HEK293 (cell line): ENCODE measurements at regions not wholly inside any gene's neighbourhood (a gene's known extent, or its start where the extent isn't known, plus 50 kb on each side); places are given as distances from the start of the nearest gene placed in this dataset.

Source experiments
- CTCF ChIA-PET: fragments of 350-600 bp; formaldehyde crosslinking; extraction: SDS; loops from one replicate; lab custom pipeline; 2021; ENCODE audit warnings: antibody characterized with exemption; lab: Yijun Ruan, JAX
- POLR2A ChIA-PET: fragments of 300-600 bp; formaldehyde crosslinking; extraction: SDS; loops from one replicate; lab custom pipeline; 2020; ENCODE audit warnings: antibody characterized with exemption, inconsistent platforms; lab: Yijun Ruan, JAX
- H3K27ac ChIP-seq: fragments of 200-500 bp; sonication (Bioruptor generic); 2 replicates; pipeline ENCODE4 v1.5.1; 2014; ENCODE audit warnings: low read depth, low read length, control low read depth, inconsistent platforms; ENCODE audit errors: extremely low read depth
- H3K36me3 ChIP-seq, 2 experiments: fragments of 200-500 bp in 1 of 2; sonication (Bioruptor generic) in 1 of 2; 1 replicate in 1 of 2; 2 replicates in 1 of 2; pipeline ENCODE4 v1.5.1; 2014 to 2017; ENCODE audit warnings: inconsistent platforms in 2 of 2, low read length in 2 of 2; ENCODE audit not compliant: control insufficient read depth in 2 of 2, insufficient read depth in 1 of 2
- H3K4me1 ChIP-seq: fragments of 200-500 bp; sonication (Bioruptor generic); 2 replicates; pipeline ENCODE4 v1.5.1; 2014; ENCODE audit warnings: mild to moderate bottlenecking, low read length, inconsistent platforms; ENCODE audit not compliant: control insufficient read depth, insufficient read depth
- H3K4me3 ChIP-seq: 2 replicates; pipeline ENCODE4 v1.5.1; 2011; ENCODE audit warnings: low read depth, mild to moderate bottlenecking, control low read depth, low read length, moderate library complexity
- H3K9me3 ChIP-seq: fragments of 200-500 bp; sonication (Bioruptor generic); 2 replicates; pipeline ENCODE4 v1.5.1; 2014; ENCODE audit warnings: low read depth, low read length, inconsistent platforms; ENCODE audit not compliant: control insufficient read depth, insufficient read depth
- KLF7 ChIP-seq: fragments of 450-650 bp; formaldehyde crosslinking; IDR thresholded peaks from 2 replicates; pipeline ENCODE4 v1.5.1; 2016; ENCODE audit warnings: missing biosample characterization, missing genetic modification characterization, borderline replicate concordance
- MYNN ChIP-seq: fragments of 450-650 bp; formaldehyde crosslinking; IDR thresholded peaks from 2 replicates; pipeline ENCODE4 v1.5.1; 2016; ENCODE audit warnings: missing biosample characterization, missing genetic modification characterization, borderline replicate concordance
- ZBTB8A ChIP-seq: fragments of 450-650 bp; formaldehyde crosslinking; IDR thresholded peaks from 2 replicates; pipeline ENCODE4 v1.5.1; 2016; ENCODE audit warnings: missing biosample characterization, missing genetic modification characterization
- ZFP37 ChIP-seq: fragments of 450-650 bp; formaldehyde crosslinking; IDR thresholded peaks from 2 replicates; pipeline ENCODE4 v1.5.1; 2016; ENCODE audit warnings: missing biosample characterization, missing genetic modification characterization
- ZNF202 ChIP-seq: fragments of 450-650 bp; formaldehyde crosslinking; IDR thresholded peaks from 2 replicates; pipeline ENCODE4 v1.5.1; 2016; ENCODE audit warnings: missing biosample characterization, missing genetic modification characterization, borderline replicate concordance
- ZNF239 ChIP-seq: fragments of 450-650 bp; formaldehyde crosslinking; IDR thresholded peaks from 2 replicates; pipeline ENCODE4 v1.5.1; 2016; ENCODE audit warnings: missing biosample characterization, missing genetic modification characterization
- ZNF433 ChIP-seq: fragments of 450-650 bp; formaldehyde crosslinking; IDR thresholded peaks from 2 replicates; pipeline ENCODE4 v1.5.1; 2016; ENCODE audit warnings: missing biosample characterization, missing genetic modification characterization, low read depth
- ZNF513 ChIP-seq: fragments of 450-650 bp; IDR thresholded peaks from 2 replicates; pipeline ENCODE4 v1.5.1; 2018; ENCODE audit warnings: missing biosample characterization, missing genetic modification characterization
- ZNF530 ChIP-seq: fragments of 450-650 bp; formaldehyde crosslinking; IDR thresholded peaks from 2 replicates; pipeline ENCODE4 v1.5.1; 2016; ENCODE audit warnings: low read depth, missing biosample characterization, missing genetic modification characterization
- ZNF548 ChIP-seq: fragments of 450-650 bp; formaldehyde crosslinking; IDR thresholded peaks from 2 replicates; pipeline ENCODE4 v1.5.1; 2016; ENCODE audit warnings: missing biosample characterization, missing genetic modification characterization
- ZNF561 ChIP-seq: fragments of 450-650 bp; IDR thresholded peaks from 2 replicates; pipeline ENCODE4 v1.5.1; 2018; ENCODE audit warnings: missing biosample characterization, missing genetic modification characterization, borderline replicate concordance
- ZNF624 ChIP-seq: fragments of 450-650 bp; formaldehyde crosslinking; IDR thresholded peaks from 2 replicates; pipeline ENCODE4 v1.5.1; 2017; ENCODE audit warnings: missing biosample characterization, missing genetic modification characterization
- ZNF658 ChIP-seq: fragments of 450-650 bp; formaldehyde crosslinking; IDR thresholded peaks from 2 replicates; pipeline ENCODE4; 2016; ENCODE audit warnings: missing biosample characterization, missing genetic modification characterization
- ZNF76 ChIP-seq: fragments of 450-650 bp; formaldehyde crosslinking; IDR thresholded peaks from 2 replicates; pipeline ENCODE4; 2016; ENCODE audit warnings: low read depth, missing biosample characterization, missing genetic modification characterization, borderline replicate concordance
- ZNF777 ChIP-seq: fragments of 450-650 bp; formaldehyde crosslinking; IDR thresholded peaks from 2 replicates; pipeline ENCODE4 v1.5.1; 2017; ENCODE audit warnings: missing biosample characterization, missing genetic modification characterization, borderline replicate concordance
- ZNF791 ChIP-seq: fragments of 450-650 bp; formaldehyde crosslinking; IDR thresholded peaks from 2 replicates; pipeline ENCODE4 v1.5.1; 2016; ENCODE audit warnings: missing biosample characterization, missing genetic modification characterization
- ZXDB ChIP-seq: fragments of 450-650 bp; formaldehyde crosslinking; IDR thresholded peaks from 2 replicates; pipeline ENCODE4 v1.5.1; 2016; ENCODE audit warnings: missing biosample characterization, missing genetic modification characterization
- TF ChIP-seq, protein P1 (sequence below): fragments of 450-650 bp; formaldehyde crosslinking; conservative IDR thresholded peaks from 2 replicates; pipeline ENCODE4 v1.5.1; 2016; ENCODE audit warnings: low read depth, missing biosample characterization, missing genetic modification characterization
- TF ChIP-seq, protein P2 (sequence below): fragments of 450-650 bp; formaldehyde crosslinking; IDR thresholded peaks from 2 replicates; pipeline ENCODE4 v1.5.1; 2016; ENCODE audit warnings: missing biosample characterization, missing genetic modification characterization

DNA sequence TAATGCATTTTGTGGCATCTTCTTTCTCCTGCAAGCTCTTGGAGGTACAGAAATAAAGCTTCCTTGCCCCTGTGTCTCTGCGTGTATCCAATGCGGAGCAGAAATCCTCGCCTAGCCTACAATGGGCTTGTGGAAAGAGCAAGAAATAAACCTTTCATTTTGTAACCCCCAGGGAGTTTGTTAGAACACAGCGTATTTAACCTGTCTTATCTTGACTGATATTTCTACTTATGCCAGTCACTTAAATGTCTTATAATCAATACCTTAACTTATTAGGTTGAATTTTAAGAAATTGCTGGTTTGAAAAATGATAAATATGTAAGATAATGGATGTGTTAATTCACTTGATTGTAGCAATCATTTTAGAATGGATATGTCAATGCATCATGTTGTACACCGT lies 629.8 kb upstream of the IGFBP3 start:
- Histone ChIP-seq H3K9me3 (no peaks in the 10 kb centered on the region), H3K36me3 (no peaks in the 10 kb centered on the region), H3K27ac (no peak overlapping the region), H3K4me1 (no peaks in the 10 kb centered on the region), H3K4me3 (no peak overlapping the region)
- TF ChIP-seq ZNF513 (tag by site-specific recombination) (no peak), ZBTB8A (tag by site-specific recombination) (no peak)
- CTCF ChIA-PET = interaction anchor here (1.0 kb wide), 1 partner anchor 22 kb away, joined by 3 read pairs; no protein-coding TSS in a partner anchor
- POLR2A ChIA-PET = no interaction called here

DNA sequence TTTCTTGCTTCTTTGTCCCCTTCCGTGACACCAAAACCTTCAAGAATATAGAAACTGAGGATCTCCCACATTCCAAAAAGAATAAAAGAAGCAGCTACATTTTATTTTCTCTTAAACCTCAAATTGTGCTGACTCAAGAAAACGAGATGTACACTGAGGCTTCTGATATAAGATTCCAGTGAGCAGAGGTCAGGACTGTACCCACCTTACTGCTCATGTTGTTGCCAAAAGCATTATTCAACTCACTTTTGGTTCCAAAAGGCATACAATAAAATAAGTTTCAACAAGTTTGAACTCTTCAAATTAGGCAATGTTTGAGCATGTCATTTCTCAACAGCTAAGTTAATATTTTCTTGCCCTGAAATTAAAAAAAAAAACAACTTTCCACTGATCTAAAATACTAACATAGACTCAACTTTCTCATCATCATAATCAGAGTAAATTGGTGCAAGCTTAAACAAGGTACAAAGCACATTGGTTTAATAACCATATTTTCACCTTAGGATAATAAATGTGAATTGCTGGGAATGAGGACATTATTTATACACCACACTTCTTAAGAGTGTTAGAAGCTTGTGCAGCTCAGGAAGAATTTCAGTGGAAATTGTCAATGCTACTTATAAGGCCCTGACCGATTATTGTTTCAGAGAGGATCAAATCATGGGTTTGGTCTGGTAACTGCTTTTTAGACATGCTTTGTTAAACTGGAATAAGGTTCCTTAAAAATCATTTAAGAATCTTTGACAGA lies 629.0 kb upstream of the IGFBP3 start:
- Histone ChIP-seq H3K4me3 (no peak overlapping the region), H3K27ac (no peak overlapping the region), H3K36me3 (no peaks in the 10 kb centered on the region), H3K9me3 (no peaks in the 10 kb centered on the region), H3K4me1 (no peaks in the 10 kb centered on the region)
- TF ChIP-seq ZNF239 (tag by site-specific recombination) = no peak
- no peak for TF ChIP-seq ZNF791 (tag by site-specific recombination)
- no peak for TF ChIP-seq KLF7 (tag by site-specific recombination)
- no peak for TF ChIP-seq ZNF76 (tag by site-specific recombination)
- TF ChIP-seq, protein P1, sequence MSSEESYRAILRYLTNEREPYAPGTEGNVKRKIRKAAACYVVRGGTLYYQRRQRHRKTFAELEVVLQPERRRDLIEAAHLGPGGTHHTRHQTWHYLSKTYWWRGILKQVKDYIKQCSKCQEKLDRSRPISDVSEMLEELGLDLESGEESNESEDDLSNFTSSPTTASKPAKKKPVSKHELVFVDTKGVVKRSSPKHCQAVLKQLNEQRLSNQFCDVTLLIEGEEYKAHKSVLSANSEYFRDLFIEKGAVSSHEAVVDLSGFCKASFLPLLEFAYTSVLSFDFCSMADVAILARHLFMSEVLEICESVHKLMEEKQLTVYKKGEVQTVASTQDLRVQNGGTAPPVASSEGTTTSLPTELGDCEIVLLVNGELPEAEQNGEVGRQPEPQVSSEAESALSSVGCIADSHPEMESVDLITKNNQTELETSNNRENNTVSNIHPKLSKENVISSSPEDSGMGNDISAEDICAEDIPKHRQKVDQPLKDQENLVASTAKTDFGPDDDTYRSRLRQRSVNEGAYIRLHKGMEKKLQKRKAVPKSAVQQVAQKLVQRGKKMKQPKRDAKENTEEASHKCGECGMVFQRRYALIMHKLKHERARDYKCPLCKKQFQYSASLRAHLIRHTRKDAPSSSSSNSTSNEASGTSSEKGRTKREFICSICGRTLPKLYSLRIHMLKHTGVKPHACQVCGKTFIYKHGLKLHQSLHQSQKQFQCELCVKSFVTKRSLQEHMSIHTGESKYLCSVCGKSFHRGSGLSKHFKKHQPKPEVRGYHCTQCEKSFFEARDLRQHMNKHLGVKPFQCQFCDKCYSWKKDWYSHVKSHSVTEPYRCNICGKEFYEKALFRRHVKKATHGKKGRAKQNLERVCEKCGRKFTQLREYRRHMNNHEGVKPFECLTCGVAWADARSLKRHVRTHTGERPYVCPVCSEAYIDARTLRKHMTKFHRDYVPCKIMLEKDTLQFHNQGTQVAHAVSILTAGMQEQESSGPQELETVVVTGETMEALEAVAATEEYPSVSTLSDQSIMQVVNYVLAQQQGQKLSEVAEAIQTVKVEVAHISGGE (tag by site-specific recombination) = no peak
- TF ChIP-seq ZNF658 (tag by site-specific recombination) = no peak
- TF ChIP-seq ZNF433 (tag by site-specific recombination) = no peak
- no peak for TF ChIP-seq ZNF530 (tag by site-specific recombination)
- no peak for TF ChIP-seq ZXDB (tag by site-specific recombination)
- TF ChIP-seq ZNF548 (tag by site-specific recombination) = no peak
- TF ChIP-seq ZNF561 (tag by site-specific recombination) = no peak
- no peak for TF ChIP-seq MYNN (tag by site-specific recombination)
- TF ChIP-seq ZNF202 (tag by site-specific recombination) = no peak
- TF ChIP-seq, protein P2, sequence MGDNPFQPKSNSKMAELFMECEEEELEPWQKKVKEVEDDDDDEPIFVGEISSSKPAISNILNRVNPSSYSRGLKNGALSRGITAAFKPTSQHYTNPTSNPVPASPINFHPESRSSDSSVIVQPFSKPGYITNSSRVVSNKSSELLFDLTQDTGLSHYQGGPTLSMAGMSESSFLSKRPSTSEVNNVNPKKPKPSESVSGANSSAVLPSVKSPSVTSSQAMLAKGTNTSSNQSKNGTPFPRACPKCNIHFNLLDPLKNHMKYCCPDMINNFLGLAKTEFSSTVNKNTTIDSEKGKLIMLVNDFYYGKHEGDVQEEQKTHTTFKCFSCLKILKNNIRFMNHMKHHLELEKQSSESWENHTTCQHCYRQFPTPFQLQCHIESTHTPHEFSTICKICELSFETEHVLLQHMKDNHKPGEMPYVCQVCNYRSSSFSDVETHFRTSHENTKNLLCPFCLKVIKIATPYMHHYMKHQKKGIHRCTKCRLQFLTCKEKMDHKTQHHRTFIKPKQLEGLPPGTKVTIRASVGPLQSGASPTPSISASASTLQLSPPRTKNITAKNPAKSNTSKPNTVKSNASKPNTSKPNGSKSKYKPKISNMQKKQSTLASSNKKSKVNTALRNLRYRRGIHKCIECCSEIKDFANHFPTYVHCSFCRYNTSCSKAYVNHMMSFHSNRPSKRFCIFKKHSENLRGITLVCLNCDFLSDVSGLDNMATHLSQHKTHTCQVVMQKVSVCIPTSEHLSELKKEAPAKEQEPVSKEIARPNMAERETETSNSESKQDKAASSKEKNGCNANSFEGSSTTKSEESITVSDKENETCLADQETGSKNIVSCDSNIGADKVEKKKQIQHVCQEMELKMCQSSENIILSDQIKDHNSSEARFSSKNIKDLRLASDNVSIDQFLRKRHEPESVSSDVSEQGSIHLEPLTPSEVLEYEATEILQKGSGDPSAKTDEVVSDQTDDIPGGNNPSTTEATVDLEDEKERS = no peak
- no peak for TF ChIP-seq ZNF777 (tag by site-specific recombination)
- no peak for TF ChIP-seq ZFP37 (tag by site-specific recombination)
- TF ChIP-seq ZNF624 = no peak
- POLR2A ChIA-PET = no interaction called here
- CTCF ChIA-PET = no interaction called here
